Loucy (cell line): ENCODE measurements at regions not wholly inside any gene's neighbourhood (a gene's known extent, or its start where the extent isn't known, plus 50 kb on each side); places are given as distances from the start of the nearest gene placed in this dataset.

Experiments used
- H2AFZ ChIP-seq: fragments of 200-600 bp; sonication (generic); 2 replicates; pipeline ENCODE4 v1.6.0; 2016; ENCODE audit warnings: antibody characterized with exemption, mild to moderate bottlenecking, low read length, moderate library complexity
- H3F3A ChIP-seq: fragments of 200-600 bp; 2 replicates; pipeline ENCODE4 v1.6.0; 2016; ENCODE audit warnings: antibody characterized with exemption, low read depth, mild to moderate bottlenecking
- H3K27me3 ChIP-seq: fragments of 200-600 bp; sonication (generic); 2 replicates; pipeline ENCODE4 v1.6.1; 2014; ENCODE audit warnings: low read length, mild to moderate bottlenecking; ENCODE audit not compliant: insufficient read depth, poor library complexity, severe bottlenecking
- H3K36me3 ChIP-seq: fragments of 200-600 bp; sonication (generic); 2 replicates; pipeline ENCODE4 v1.6.1; 2016; ENCODE audit warnings: low read length; ENCODE audit not compliant: insufficient read depth
- H3K4me1 ChIP-seq: fragments of 200-600 bp; sonication (generic); 2 replicates; pipeline ENCODE4 v1.5.1; 2014; ENCODE audit warnings: low read length, mild to moderate bottlenecking; ENCODE audit not compliant: insufficient read depth, poor library complexity, severe bottlenecking
- H3K4me2 ChIP-seq: fragments of 200-600 bp; sonication (generic); 2 replicates; pipeline ENCODE4 v1.6.0; 2014; ENCODE audit warnings: antibody characterized with exemption, low read length, low read depth, mild to moderate bottlenecking; ENCODE audit not compliant: poor library complexity, severe bottlenecking
- H3K4me3 ChIP-seq: fragments of 200-600 bp; sonication (generic); 2 replicates; pipeline ENCODE4 v1.5.1; 2014; ENCODE audit warnings: low read length, mild to moderate bottlenecking, mixed read lengths; ENCODE audit not compliant: poor library complexity, severe bottlenecking
- H3K79me2 ChIP-seq: fragments of 200-600 bp; sonication (generic); 2 replicates; pipeline ENCODE4 v1.6.1; 2014; ENCODE audit warnings: low read length; ENCODE audit not compliant: insufficient read depth
- H3K9ac ChIP-seq: fragments of 200-600 bp; sonication (generic); 2 replicates; pipeline ENCODE4 v1.6.0; 2014; ENCODE audit warnings: mild to moderate bottlenecking, low read depth, low read length, moderate library complexity; ENCODE audit not compliant: poor library complexity, severe bottlenecking
- H3K9me2 ChIP-seq: fragments of 200-600 bp; sonication (generic); replicated peaks from 2 replicates; pipeline ENCODE4 v1.6.1; 2016; ENCODE audit warnings: low read depth, low read length, mixed read lengths
- H3K9me3 ChIP-seq: fragments of 200-600 bp; sonication (generic); 2 replicates; pipeline ENCODE4 v1.6.1; 2014; ENCODE audit warnings: mild to moderate bottlenecking, antibody characterized with exemption, low read length, low read depth; ENCODE audit not compliant: insufficient read depth
- H4K20me1 ChIP-seq: fragments of 200-600 bp; sonication (generic); 2 replicates; pipeline ENCODE4 v1.6.0; 2014; ENCODE audit warnings: antibody characterized with exemption, low read length, mild to moderate bottlenecking; ENCODE audit not compliant: insufficient read depth, poor library complexity, severe bottlenecking
- EZH2phosphoT487 ChIP-seq: fragments of 200-600 bp; IDR thresholded peaks from 2 replicates; pipeline ENCODE4 v1.6.1; 2018; ENCODE audit warnings: antibody characterized with exemption, mild to moderate bottlenecking, moderate library complexity, borderline replicate concordance
- TF ChIP-seq, protein P1 (sequence below): fragments of 200-600 bp; sonication (generic); conservative IDR thresholded peaks from 2 replicates; pipeline ENCODE4 v1.5.1; 2014; ENCODE audit warnings: mild to moderate bottlenecking, antibody characterized with exemption, low read length

DNA sequence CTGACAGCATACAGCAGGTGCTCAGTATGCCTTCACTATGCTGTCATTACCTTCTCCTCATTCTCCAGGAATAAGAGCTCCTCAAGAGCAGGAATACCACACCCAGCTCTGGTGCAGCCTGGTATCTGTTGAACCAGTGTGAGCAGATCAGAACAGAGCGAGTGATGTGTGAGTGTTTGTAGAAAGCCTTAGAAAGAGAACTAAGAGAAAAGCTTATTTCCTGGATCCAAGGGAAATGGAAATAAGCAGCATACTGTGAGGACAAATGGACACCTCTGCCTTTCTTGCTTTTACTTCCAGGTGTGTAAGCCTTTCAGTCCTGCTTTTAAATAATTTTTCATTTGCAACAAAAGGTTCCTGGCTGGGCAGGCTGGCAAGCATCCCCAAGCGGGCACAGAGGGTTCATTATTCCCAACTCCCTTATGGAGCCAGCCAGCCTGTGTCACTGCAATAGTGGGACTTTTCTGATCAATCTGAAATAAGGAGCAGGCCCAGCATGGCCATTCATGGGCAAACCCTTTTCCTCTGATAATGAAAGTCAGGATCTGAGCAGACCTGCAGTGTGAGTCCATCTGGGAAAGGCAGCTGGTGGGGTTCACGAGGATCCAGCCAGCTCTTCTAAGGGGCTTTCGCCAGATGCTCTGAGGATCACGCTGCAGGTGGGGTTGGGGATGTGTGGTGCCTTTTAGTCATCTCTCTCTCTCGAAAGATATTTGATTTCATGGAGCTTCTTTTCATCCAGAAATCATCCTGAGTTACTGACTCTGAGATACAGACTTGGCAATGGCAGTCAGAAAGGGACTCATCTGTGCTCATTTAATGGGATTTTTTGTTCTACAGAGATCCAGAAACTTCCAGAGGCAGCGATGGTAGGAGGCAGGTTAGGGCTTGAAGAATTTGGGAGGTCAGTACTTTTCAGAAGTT lies 594.9 kb upstream of the CFAP20DC start:
- H3K27me3 ChIP-seq: no peaks in the 10 kb centered on the region
- no peak overlapping the region for H3K4me3 ChIP-seq
- H3K4me1 ChIP-seq: no peaks in the 10 kb centered on the region
- H4K20me1 ChIP-seq: no peaks in the 10 kb centered on the region
- H3K9me2 ChIP-seq: no peaks in the 10 kb centered on the region
- H3K4me2 ChIP-seq: no peak overlapping the region
- no peaks in the 10 kb centered on the region for H3K79me2 ChIP-seq
- H3K36me3 ChIP-seq: no peaks in the 10 kb centered on the region
- no peaks in the 10 kb centered on the region for H3F3A ChIP-seq
- no peak overlapping the region for H3K9ac ChIP-seq
- no peak for TF ChIP-seq EZH2phosphoT487
- TF ChIP-seq, protein P1, sequence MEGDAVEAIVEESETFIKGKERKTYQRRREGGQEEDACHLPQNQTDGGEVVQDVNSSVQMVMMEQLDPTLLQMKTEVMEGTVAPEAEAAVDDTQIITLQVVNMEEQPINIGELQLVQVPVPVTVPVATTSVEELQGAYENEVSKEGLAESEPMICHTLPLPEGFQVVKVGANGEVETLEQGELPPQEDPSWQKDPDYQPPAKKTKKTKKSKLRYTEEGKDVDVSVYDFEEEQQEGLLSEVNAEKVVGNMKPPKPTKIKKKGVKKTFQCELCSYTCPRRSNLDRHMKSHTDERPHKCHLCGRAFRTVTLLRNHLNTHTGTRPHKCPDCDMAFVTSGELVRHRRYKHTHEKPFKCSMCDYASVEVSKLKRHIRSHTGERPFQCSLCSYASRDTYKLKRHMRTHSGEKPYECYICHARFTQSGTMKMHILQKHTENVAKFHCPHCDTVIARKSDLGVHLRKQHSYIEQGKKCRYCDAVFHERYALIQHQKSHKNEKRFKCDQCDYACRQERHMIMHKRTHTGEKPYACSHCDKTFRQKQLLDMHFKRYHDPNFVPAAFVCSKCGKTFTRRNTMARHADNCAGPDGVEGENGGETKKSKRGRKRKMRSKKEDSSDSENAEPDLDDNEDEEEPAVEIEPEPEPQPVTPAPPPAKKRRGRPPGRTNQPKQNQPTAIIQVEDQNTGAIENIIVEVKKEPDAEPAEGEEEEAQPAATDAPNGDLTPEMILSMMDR: no peak
- 0 out of 2 replicates have a peak, but pooled peaks cover 4% of the 10 kb centered on the region for H3K9me3 ChIP-seq
- peak overlapping the region; percentile 27; the same call in 1 of the 2 replicates for H2AFZ ChIP-seq

DNA sequence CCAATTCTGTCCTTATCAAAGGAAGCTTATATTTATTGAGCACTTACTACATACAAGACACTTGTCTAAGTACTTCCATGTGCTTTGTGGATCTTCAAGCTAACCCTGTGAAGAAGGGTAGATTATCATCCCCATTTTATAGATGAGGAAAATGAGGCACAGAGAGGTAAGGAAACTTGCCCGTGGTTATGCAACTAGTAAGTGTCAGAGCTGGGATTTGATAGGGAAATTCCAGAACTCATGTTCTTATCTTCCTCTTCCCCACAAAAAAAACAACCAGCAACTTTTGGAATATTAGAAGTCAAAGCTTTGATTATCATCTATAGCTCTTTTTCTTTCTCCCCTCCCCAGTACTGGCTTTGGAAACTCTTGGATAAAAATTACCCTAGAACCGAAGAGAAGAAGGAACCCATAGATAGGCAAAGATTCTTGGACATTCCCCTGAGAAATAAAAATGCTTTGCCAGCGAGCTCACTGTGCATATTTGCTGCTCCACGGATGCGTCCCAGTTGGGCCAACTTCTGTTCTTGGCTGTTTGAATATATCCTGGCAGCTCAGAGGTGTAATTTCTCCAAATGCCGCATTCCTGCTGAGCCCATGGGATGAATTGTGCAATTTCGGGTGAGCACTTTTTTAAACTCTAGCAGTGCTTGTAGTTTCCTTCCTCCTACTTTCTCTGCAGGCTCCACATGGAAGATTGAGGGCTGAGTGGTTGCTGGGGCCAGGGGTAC lies 591.5 kb upstream of the CFAP20DC start:
- Histone ChIP-seq H3K9me2 (no peaks in the 10 kb centered on the region), H3K27me3 (no peaks in the 10 kb centered on the region), H3K4me1 (no peaks in the 10 kb centered on the region), H3K9ac (no peak overlapping the region), H3F3A (no peaks in the 10 kb centered on the region), H4K20me1 (no peaks in the 10 kb centered on the region), H3K36me3 (no peaks in the 10 kb centered on the region), H2AFZ (no peak overlapping the region), H3K4me2 (no peak overlapping the region), H3K9me3 (no peaks in the 10 kb centered on the region), H3K4me3 (no peak overlapping the region), H3K79me2 (no peaks in the 10 kb centered on the region)
- no peak for TF ChIP-seq EZH2phosphoT487
- TF ChIP-seq, protein P1: no peak

GRCh38 chr3:59632760-59633573 lies 583.1 kb upstream of the CFAP20DC start:
- Histone ChIP-seq H3K9me3 (no peaks in the 10 kb centered on the region), H3F3A (no peaks in the 10 kb centered on the region), H3K27me3 (no peaks in the 10 kb centered on the region), H3K36me3 (no peaks in the 10 kb centered on the region), H3K79me2 (no peaks in the 10 kb centered on the region), H2AFZ (no peak overlapping the region), H3K4me1 (peaks cover 8% of the 10 kb centered on the region), H3K9me2 (no peaks in the 10 kb centered on the region), H3K4me2 (no peak overlapping the region), H3K4me3 (no peak overlapping the region), H3K9ac (no peak overlapping the region), H4K20me1 (no peaks in the 10 kb centered on the region)
- TF ChIP-seq, protein P1: no peak
- TF ChIP-seq EZH2phosphoT487: no peak
